HCT116 (cell line): ENCODE measurements at regions not wholly inside any gene's neighbourhood (a gene's known extent, or its start where the extent isn't known, plus 50 kb on each side); places are given as distances from the start of the nearest gene placed in this dataset.

Source experiments
- ATAC-seq: fragments of 200-7000 bp; cut with Tn5 transposase; 2 replicates; pipeline ENCODE4 v1.9.1; 2020; ENCODE audit warnings: mild to moderate bottlenecking, moderate library complexity
- BruUV-seq: library from RNA; stranded (reverse); fragments of 400-500 nt; replicated peaks from 2 replicates; lab custom pipeline; 2021; lab: Mats Ljungman, UMichigan
- CTCF ChIA-PET: fragments of 300-600 bp; sonication (Branson Sonifier 250); formaldehyde crosslinking; loops from one replicate; lab custom pipeline; 2021; ENCODE audit warnings: antibody characterized with exemption; lab: Charles Lee
- POLR2A ChIA-PET: fragments of 300-600, 350-600 bp; sonication (Branson Sonifier 250); formaldehyde crosslinking; loops from one replicate; lab custom pipeline; 2021; ENCODE audit warnings: antibody characterized with exemption; lab: Charles Lee
- RAD21 ChIA-PET, 2 experiments: fragments of 300-600 bp; sonication (Branson Sonifier 250); formaldehyde crosslinking; loops; one replicate each; lab custom pipeline; 2023; ENCODE audit warnings: low total read pairs in 2 of 2; ENCODE audit not compliant: uncharacterized antibody in 2 of 2, unreplicated experiment in 2 of 2, low non-redundant PET in 1 of 2; lab: Charles Lee
- DNase-seq: peaks from one replicate; pipeline ENCODE4 v3.0.0-alpha.2; 2010; ENCODE audit warnings: low read depth, low spot score
- H2AFZ ChIP-seq: fragments of 200-600 bp; shearing (Covaris generic), sonication (generic); 2 replicates; pipeline ENCODE4 v1.6.1; 2017; ENCODE audit warnings: low read depth, mixed run types, mixed read lengths, antibody characterized with exemption, low read length; ENCODE audit not compliant: poor library complexity, severe bottlenecking
- H3K27ac ChIP-seq: 2 replicates; pipeline ENCODE4 v1.5.1; 2012; ENCODE audit warnings: low read depth, low read length
- H3K27me3 ChIP-seq: fragments of 200-600 bp; sonication (generic); 2 replicates; pipeline ENCODE4 v1.6.1; 2016; ENCODE audit warnings: mixed run types, low read length, mixed read lengths; ENCODE audit not compliant: insufficient read depth
- H3K36me3 ChIP-seq, 2 experiments: fragments of 200-500 bp in 1 of 2; fragments of 200-600 bp in 1 of 2; sonication (Bioruptor generic) in 1 of 2; sonication (generic) in 1 of 2; 2 replicates each; pipeline versions ENCODE4 v1.5.1 to v1.6.1; 2014 to 2016; ENCODE audit warnings: low read length in 2 of 2, inconsistent platforms in 1 of 2, mixed read lengths in 1 of 2, mixed run types in 1 of 2; ENCODE audit not compliant: insufficient read depth in 2 of 2, control insufficient read depth in 1 of 2
- H3K4me1 ChIP-seq, 2 experiments: fragments of 200-600 bp in 1 of 2; sonication (generic) in 1 of 2; 2 replicates each; pipeline versions ENCODE4 v1.5.1 to v1.6.1; 2012 to 2017; ENCODE audit warnings: low read length in 2 of 2, inconsistent platforms in 1 of 2, mild to moderate bottlenecking in 1 of 2, mixed read lengths in 1 of 2, mixed run types in 1 of 2, moderate library complexity in 1 of 2; ENCODE audit not compliant: insufficient read depth in 2 of 2, control insufficient read depth in 1 of 2
- H3K4me2 ChIP-seq: fragments of 200-600 bp; sonication (generic); 2 replicates; pipeline ENCODE4 v1.6.1; 2017; ENCODE audit warnings: mixed run types, low read length, mixed read lengths
- H3K4me3 ChIP-seq, 2 experiments: fragments of 200-600 bp in 1 of 2; sonication (generic) in 1 of 2; replicated peaks in 1 of 2; 2 replicates each; pipeline ENCODE4 v1.5.1; 2011 to 2016; ENCODE audit warnings: low read length in 2 of 2, control low read depth in 1 of 2, low read depth in 1 of 2, mild to moderate bottlenecking in 1 of 2, mixed read lengths in 1 of 2, mixed run types in 1 of 2
- H3K79me2 ChIP-seq: fragments of 200-600 bp; sonication (generic); 2 replicates; pipeline ENCODE4 v1.6.1; 2017; ENCODE audit warnings: mild to moderate bottlenecking, mixed run types, low read length, moderate library complexity, mixed read lengths; ENCODE audit not compliant: insufficient read depth
- H3K9ac ChIP-seq: fragments of 200-600 bp; sonication (generic); 2 replicates; pipeline ENCODE4 v1.6.1; 2016; ENCODE audit warnings: low read length, mixed read lengths
- H3K9me2 ChIP-seq: fragments of 200-600 bp; sonication (generic), shearing (Covaris generic); 2 replicates; pipeline ENCODE4 v1.6.1; 2017; ENCODE audit warnings: mixed run types, mild to moderate bottlenecking, moderate library complexity; ENCODE audit not compliant: insufficient read depth
- H3K9me3 ChIP-seq, 2 experiments: fragments of 200-500 bp in 1 of 2; fragments of 200-600 bp in 1 of 2; sonication (Bioruptor generic) in 1 of 2; sonication (generic) in 1 of 2; 2 replicates each; pipeline ENCODE4 v1.6.1; 2014 to 2017; ENCODE audit warnings: low read length in 2 of 2, mixed read lengths in 2 of 2, inconsistent platforms in 1 of 2, low read depth in 1 of 2, mild to moderate bottlenecking in 1 of 2, mixed run types in 1 of 2, moderate library complexity in 1 of 2; ENCODE audit not compliant: control insufficient read depth in 1 of 2, insufficient read depth in 1 of 2
- H4K20me1 ChIP-seq: fragments of 200-600 bp; sonication (generic), shearing (Covaris generic); 2 replicates; pipeline ENCODE4 v1.6.1; 2017; ENCODE audit warnings: mixed run types, mild to moderate bottlenecking, moderate library complexity; ENCODE audit not compliant: insufficient read depth
- CBX3 ChIP-seq: IDR thresholded peaks from 2 replicates; pipeline ENCODE4 v1.6.1; 2012; ENCODE audit warnings: low read depth
- CEBPB ChIP-seq: IDR thresholded peaks from 2 replicates; pipeline ENCODE4 v1.6.1; 2012; ENCODE audit warnings: low read depth
- ELF1 ChIP-seq: IDR thresholded peaks from 2 replicates; pipeline ENCODE4 v1.6.1; 2012; ENCODE audit warnings: low read depth, borderline replicate concordance
- EZH2phosphoT487 ChIP-seq: fragments of 200-600 bp; IDR thresholded peaks from 2 replicates; pipeline ENCODE4 v1.6.1; 2018; ENCODE audit warnings: antibody characterized with exemption, borderline replicate concordance
- FOSL1 ChIP-seq: IDR thresholded peaks from 2 replicates; pipeline ENCODE4 v1.6.1; 2012; ENCODE audit warnings: low read depth
- JUND ChIP-seq: IDR thresholded peaks from 2 replicates; pipeline ENCODE4 v1.6.1; 2012
- POLR2A ChIP-seq: IDR thresholded peaks from 2 replicates; pipeline ENCODE4 v1.7.0; 2011; ENCODE audit warnings: borderline replicate concordance; ENCODE audit not compliant: insufficient read depth, insufficient read length; ENCODE audit errors: extremely low read depth
- POLR2AphosphoS5 ChIP-seq: IDR thresholded peaks from 2 replicates; pipeline ENCODE4 v1.6.1; 2011; ENCODE audit warnings: mild to moderate bottlenecking, low read depth, low read length, moderate library complexity
- RAD21 ChIP-seq: IDR thresholded peaks from 2 replicates; pipeline ENCODE4 v1.6.1; 2012; ENCODE audit warnings: low read depth, mild to moderate bottlenecking
- SP1 ChIP-seq: IDR thresholded peaks from 2 replicates; pipeline ENCODE4 v1.6.1; 2012; ENCODE audit warnings: low read depth
- YY1 ChIP-seq: IDR thresholded peaks from 2 replicates; pipeline ENCODE4 v1.6.1; 2011; ENCODE audit warnings: low read length, low read depth, moderate library complexity, mild to moderate bottlenecking; ENCODE audit not compliant: insufficient replicate concordance; ENCODE audit errors: extremely low read depth
- ZFX ChIP-seq: fragments of 450-650 bp; IDR thresholded peaks from 2 replicates; pipeline ENCODE4 v1.6.1; 2017
- intact Hi-C: fragments of 100-400 bp; cut with micrococcal nuclease; formaldehyde crosslinking; loops from 2 replicates; pipeline ENCODE4 v1.10.0; 2022
- TF ChIP-seq, protein P1 (sequence below): IDR thresholded peaks from 2 replicates; pipeline ENCODE4 v1.6.1; 2012
- TF ChIP-seq, protein P2 (sequence below), 3 experiments: fragments of 200-600 bp in 1 of 3; sonication (generic) in 1 of 3; IDR thresholded peaks in 2 of 3; conservative IDR thresholded peaks in 1 of 3; 2 replicates each; pipeline ENCODE4 v1.5.1; 2012 to 2017; ENCODE audit warnings: low read depth in 2 of 3, low read length in 2 of 3, antibody characterized with exemption in 1 of 3, borderline replicate concordance in 1 of 3, control low read depth in 1 of 3, mild to moderate bottlenecking in 1 of 3, mixed read lengths in 1 of 3, mixed run types in 1 of 3, moderate library complexity in 1 of 3; ENCODE audit not compliant: insufficient read depth in 1 of 3
- TF ChIP-seq, protein P3 (sequence below): IDR thresholded peaks from 2 replicates; pipeline ENCODE4 v1.6.1; 2011; ENCODE audit warnings: mild to moderate bottlenecking, low read length, moderate library complexity; ENCODE audit not compliant: insufficient replicate concordance; ENCODE audit errors: extremely low read depth
- TF ChIP-seq, protein P4 (sequence below): IDR thresholded peaks from 2 replicates; pipeline ENCODE4 v1.6.1; 2012

DNA sequence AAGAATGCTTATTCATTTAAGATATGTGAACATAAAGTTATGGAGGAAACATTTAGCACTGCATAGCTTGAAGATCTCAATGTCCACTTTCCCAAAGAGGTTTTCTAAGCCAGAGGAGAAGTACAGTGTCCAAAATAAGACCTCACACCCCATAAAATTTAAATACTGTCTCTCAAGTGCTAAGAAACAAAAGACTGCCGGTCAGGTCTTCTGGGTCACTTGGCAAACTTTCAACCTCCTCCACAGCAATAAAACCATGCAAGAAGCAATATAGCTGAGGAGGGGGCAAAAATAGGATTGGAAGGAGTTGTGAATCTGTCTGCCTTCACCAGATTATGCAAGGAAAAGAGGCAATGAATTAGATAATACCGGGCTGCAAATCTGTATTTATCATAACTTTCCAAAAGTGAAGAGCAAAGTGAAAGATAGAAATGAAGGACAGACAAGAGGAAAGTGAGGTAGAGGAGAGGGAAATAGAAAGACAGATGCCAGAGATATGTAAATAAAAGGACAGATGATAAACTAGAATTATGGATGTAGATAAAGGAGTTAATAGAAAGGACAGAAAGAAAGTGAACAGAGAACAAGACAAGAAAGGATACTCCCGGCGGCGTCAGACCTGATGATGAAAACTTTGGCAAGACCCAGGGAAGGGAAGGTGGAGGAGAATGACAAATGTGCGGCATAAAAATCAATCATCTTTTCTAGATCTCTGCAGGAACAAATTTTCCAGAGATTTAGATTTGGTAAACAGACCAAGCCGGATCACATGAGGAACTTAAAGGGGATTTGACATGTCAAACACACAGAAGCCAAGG is 152.7 kb upstream of the FAM241A start (continued):
- TF ChIP-seq EZH2phosphoT487: no peak

DNA sequence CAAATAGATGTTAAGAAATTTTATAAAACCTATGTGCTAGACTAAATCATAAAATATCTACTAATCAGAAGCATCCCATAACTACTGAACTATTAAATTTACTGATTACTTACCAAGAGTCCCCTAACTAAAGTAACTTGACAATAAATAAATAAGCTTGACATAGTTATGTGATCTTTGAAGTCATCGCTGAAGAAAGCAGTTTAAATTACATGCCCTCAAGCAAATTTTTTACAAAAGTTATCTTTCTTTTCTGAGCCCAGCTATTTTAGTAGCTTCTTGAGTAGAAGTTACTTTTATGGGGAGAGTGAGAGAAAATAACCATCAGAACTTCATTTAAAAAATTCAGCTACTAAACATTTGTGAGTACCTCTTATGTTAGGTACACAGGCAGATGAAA is 150.9 kb upstream of the FAM241A start:
- TF ChIP-seq YY1 (no peak), JUND (no peak), ELF1 (no peak), ZFX (no peak), CBX3 (no peak), POLR2AphosphoS5 (no peak), RAD21 (no peak), POLR2A (no peak), SP1 (no peak), FOSL1 (no peak), CEBPB (no peak), EZH2phosphoT487 (no peak)
- TF ChIP-seq, protein P1, sequence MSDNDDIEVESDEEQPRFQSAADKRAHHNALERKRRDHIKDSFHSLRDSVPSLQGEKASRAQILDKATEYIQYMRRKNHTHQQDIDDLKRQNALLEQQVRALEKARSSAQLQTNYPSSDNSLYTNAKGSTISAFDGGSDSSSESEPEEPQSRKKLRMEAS: no peak
- TF ChIP-seq, protein P2, sequence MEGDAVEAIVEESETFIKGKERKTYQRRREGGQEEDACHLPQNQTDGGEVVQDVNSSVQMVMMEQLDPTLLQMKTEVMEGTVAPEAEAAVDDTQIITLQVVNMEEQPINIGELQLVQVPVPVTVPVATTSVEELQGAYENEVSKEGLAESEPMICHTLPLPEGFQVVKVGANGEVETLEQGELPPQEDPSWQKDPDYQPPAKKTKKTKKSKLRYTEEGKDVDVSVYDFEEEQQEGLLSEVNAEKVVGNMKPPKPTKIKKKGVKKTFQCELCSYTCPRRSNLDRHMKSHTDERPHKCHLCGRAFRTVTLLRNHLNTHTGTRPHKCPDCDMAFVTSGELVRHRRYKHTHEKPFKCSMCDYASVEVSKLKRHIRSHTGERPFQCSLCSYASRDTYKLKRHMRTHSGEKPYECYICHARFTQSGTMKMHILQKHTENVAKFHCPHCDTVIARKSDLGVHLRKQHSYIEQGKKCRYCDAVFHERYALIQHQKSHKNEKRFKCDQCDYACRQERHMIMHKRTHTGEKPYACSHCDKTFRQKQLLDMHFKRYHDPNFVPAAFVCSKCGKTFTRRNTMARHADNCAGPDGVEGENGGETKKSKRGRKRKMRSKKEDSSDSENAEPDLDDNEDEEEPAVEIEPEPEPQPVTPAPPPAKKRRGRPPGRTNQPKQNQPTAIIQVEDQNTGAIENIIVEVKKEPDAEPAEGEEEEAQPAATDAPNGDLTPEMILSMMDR (IDR thresholded peaks at IDR 0.05 in 2 of 3, conservative IDR thresholded peaks at IDR 0.05 in 1 of 3; ENCODE audit: borderline replicate concordance in 1 of 3, insufficient read depth in 1 of 3, low read depth in 2 of 3, low read length in 2 of 3): no peak
- TF ChIP-seq, protein P3, sequence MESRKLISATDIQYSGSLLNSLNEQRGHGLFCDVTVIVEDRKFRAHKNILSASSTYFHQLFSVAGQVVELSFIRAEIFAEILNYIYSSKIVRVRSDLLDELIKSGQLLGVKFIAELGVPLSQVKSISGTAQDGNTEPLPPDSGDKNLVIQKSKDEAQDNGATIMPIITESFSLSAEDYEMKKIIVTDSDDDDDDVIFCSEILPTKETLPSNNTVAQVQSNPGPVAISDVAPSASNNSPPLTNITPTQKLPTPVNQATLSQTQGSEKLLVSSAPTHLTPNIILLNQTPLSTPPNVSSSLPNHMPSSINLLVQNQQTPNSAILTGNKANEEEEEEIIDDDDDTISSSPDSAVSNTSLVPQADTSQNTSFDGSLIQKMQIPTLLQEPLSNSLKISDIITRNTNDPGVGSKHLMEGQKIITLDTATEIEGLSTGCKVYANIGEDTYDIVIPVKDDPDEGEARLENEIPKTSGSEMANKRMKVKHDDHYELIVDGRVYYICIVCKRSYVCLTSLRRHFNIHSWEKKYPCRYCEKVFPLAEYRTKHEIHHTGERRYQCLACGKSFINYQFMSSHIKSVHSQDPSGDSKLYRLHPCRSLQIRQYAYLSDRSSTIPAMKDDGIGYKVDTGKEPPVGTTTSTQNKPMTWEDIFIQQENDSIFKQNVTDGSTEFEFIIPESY: no peak
- TF ChIP-seq, protein P4, sequence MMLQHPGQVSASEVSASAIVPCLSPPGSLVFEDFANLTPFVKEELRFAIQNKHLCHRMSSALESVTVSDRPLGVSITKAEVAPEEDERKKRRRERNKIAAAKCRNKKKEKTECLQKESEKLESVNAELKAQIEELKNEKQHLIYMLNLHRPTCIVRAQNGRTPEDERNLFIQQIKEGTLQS: no peak
- ChIA-PET POLR2A (no interaction called here), RAD21 (no interaction called here), CTCF (no interaction called here)
- DNase-seq (no peak), ATAC-seq (no peak)
- no peaks in the 10 kb centered on the region for H3K9me3 ChIP-seq
- no peak overlapping the region for H2AFZ ChIP-seq
- H3K9me2 ChIP-seq: no peaks in the 10 kb centered on the region
- H3K4me2 ChIP-seq: no peak overlapping the region
- no peak overlapping the region for H3K27ac ChIP-seq
- H3K9ac ChIP-seq: no peak overlapping the region
- H3K79me2 ChIP-seq: no peaks in the 10 kb centered on the region
- no peaks in the 10 kb centered on the region for H3K36me3 ChIP-seq
- peaks cover 0 to 15% of the 10 kb centered on the region in 2 experiments; a peak in 2 of 4 replicates for H3K4me1 ChIP-seq
- H3K27me3 ChIP-seq: no peaks in the 10 kb centered on the region
- intact Hi-C loops: no loop called here
- H3K4me3 ChIP-seq: no peak overlapping the region
- no TSS peak for BruUV-seq
- H4K20me1 ChIP-seq: no peaks in the 10 kb centered on the region
